Erythroblast (primary cell): ENCODE measurements at regions not wholly inside any gene's neighbourhood (a gene's known extent, or its start where the extent isn't known, plus 50 kb on each side); places are given as distances from the start of the nearest gene placed in this dataset.

Experiments
- DNase-seq, 2 experiments: peaks; one replicate each; lab custom pipeline; 2025; lab: John Stamatoyannopoulos, UW
- GATA1 ChIP-seq: IDR thresholded peaks from 2 replicates; pipeline ENCODE4 v1.6.1; 2011; ENCODE audit warnings: low read depth, mild to moderate bottlenecking, control low read depth, low read length, moderate library complexity
- POLR2A ChIP-seq: IDR thresholded peaks from 2 replicates; pipeline ENCODE4 v1.6.1; 2011; ENCODE audit warnings: mild to moderate bottlenecking, low read length

- peak; percentile 51 to 61 for DNase-seq
Observed at GRCh38 chr2:16546128-16546754, 119.4 kb downstream of the CYRIA start.

GRCh38 chr2:16538707-16539106 lies 126.9 kb downstream of the CYRIA start:
- DNase-seq, result no peak
- no peak for TF ChIP-seq POLR2A
- no peak for TF ChIP-seq GATA1

More at GRCh38 chr2:16546128-16546754, 119.4 kb downstream of the CYRIA start:
- TF ChIP-seq GATA1, result no peak
- TF ChIP-seq POLR2A, result no peak

- no peak for TF ChIP-seq GATA1
- DNase-seq, result no peak
Observed at GRCh38 chr2:16537347-16537746, 128.3 kb downstream of the CYRIA start.

GRCh38 chr2:16526193-16526592 lies 139.4 kb downstream of the CYRIA start:
- no peak for DNase-seq
- TF ChIP-seq POLR2A (no peak), GATA1 (no peak)

GRCh38 chr2:16525265-16525887 lies 140.3 kb downstream of the CYRIA start:
- no peak for TF ChIP-seq GATA1
- TF ChIP-seq POLR2A, result no peak
- DNase-seq, result peak; percentile 52 to 68

GRCh38 chr2:16523711-16524110 lies 141.9 kb downstream of the CYRIA start:
- DNase-seq, result no peak
- TF ChIP-seq POLR2A, result no peak
- no peak for TF ChIP-seq GATA1

GRCh38 chr2:16522031-16522831 lies 143.4 kb downstream of the CYRIA start:
- TF ChIP-seq GATA1 (no peak), POLR2A (no peak)

GRCh38 chr2:16520891-16521290 lies 144.7 kb downstream of the CYRIA start:
- no peak for DNase-seq

More at GRCh38 chr2:16522031-16522831, 143.4 kb downstream of the CYRIA start:
- DNase-seq, result no peak

DNA sequence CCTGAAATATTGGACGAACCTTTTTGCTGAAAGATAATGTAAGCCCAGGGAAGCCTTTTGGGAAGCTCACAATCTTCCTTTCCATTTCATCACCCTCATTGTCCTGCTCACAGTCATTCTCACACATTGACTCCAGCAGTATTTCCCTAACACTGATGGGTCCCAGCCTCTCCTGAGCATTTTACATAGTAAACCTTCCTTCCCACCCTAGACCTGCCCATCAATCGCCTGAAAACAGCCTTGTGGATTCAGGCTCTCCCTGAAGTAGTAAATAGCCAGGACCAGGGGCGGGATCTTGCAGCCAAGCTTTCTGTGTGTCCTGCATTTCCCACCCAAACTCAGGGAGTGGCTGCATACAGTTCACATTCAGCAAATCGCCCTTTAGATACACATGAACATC lies 149.9 kb downstream of the CYRIA start:
- no peak for DNase-seq
- TF ChIP-seq GATA1 (no peak), POLR2A (no peak)

More at GRCh38 chr2:16520891-16521290, 144.7 kb downstream of the CYRIA start:
- no peak for TF ChIP-seq GATA1
- no peak for TF ChIP-seq POLR2A

DNA sequence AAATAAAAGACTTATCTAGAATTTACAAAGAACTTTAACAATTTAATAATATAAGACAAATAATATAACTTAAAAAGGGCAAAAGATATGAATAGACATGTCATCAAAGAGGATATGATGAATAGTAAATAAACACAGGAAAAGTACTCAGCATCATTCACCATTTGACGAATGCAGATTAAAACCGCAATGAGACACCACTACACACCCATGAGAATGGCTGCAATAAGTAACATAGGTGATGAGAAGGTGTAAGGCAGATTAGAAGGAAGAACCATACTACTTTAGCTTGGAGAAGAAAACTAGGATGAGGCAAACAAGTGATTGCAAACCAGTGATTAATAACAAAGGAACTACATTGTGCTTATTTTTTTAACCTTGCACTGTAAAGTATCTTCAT lies 152.0 kb downstream of the CYRIA start:
- TF ChIP-seq GATA1 (no peak), POLR2A (no peak)
- DNase-seq, result no peak

DNA sequence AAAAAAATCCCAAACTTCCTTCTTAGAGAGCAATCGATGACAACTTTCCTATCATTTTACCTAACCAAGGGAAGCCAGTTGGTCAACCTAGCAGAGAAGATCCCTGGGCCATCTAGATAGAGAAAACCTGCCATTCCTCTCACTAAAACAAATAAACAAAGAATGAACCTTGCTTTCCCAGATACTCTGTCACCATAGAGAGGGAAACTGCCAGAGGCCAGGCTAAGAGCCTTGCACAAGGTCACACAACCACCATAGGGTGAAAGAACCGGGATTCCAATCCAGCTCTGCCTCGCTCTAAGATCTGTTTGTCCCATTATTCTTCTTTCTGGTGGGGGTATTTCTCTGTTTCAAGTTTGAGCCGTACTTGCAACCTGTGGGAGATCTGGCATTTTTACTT lies 154.6 kb downstream of the CYRIA start:
- TF ChIP-seq POLR2A (no peak), GATA1 (no peak)
- DNase-seq, result no peak

GRCh38 chr2:16509042-16509441 lies 156.6 kb downstream of the CYRIA start:
- no peak for DNase-seq
- TF ChIP-seq GATA1 (no peak), POLR2A (no peak)

DNA sequence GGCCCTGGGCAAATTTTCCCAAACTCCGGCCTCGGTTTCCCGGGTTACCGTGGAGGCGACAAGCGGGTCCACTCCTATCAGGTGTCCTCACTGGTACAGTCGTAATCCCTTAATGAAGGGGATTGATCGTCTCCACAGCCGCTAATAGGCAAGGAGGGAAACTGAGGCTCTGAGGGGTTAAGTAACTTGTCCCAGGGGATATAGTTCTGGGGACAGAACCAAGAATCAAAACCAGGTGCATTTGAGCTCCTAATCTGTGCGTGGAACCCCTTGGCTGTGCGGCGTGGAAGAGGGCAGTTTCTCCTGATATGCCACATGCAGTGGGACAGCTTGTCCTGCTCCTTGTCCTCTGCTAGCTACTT lies 157.2 kb downstream of the CYRIA start:
- no peak for TF ChIP-seq GATA1
- no peak for TF ChIP-seq POLR2A
- no peak for DNase-seq
